ENCODE measurements at regions not wholly inside any gene's neighbourhood (a gene's known extent, or its start where the extent isn't known, plus 50 kb on each side); places are given as distances from the start of the nearest gene placed in this dataset.

- TF ChIP-seq EP300 (IDR thresholded peaks at IDR 0.05; ENCODE audit: borderline replicate concordance in 1 of 2, low read depth in 2 of 2, low read length in 2 of 2) (no peak), TBP (IDR thresholded peaks at IDR 0.05; ENCODE audit: low read depth, low read length) (no peak), TAF7 (optimal IDR thresholded peaks at IDR 0.05; ENCODE audit: borderline replicate concordance, low read depth, low read length) (no peak), JUND (IDR thresholded peaks at IDR 0.05; ENCODE audit: low read length) (no peak), TCF12 (IDR thresholded peaks at IDR 0.05; ENCODE audit: low read depth, low read length) (no peak)
These were observed 123.6 kb downstream of the C5orf15 start (continued) for GRCh38 chr5:133844836-133845235.
